GM18867 (cell line): ENCODE measurements at regions not wholly inside any gene's neighbourhood (a gene's known extent, or its start where the extent isn't known, plus 50 kb on each side); places are given as distances from the start of the nearest gene placed in this dataset.

ENCODE experiments used
- ATAC-seq: cut with Tn5 transposase; IDR thresholded peaks from one replicate; pipeline ENCODE4 v1.9.1; 2021; ENCODE audit warnings: mild to moderate bottlenecking, moderate library complexity; ENCODE audit not compliant: unreplicated experiment

DNA sequence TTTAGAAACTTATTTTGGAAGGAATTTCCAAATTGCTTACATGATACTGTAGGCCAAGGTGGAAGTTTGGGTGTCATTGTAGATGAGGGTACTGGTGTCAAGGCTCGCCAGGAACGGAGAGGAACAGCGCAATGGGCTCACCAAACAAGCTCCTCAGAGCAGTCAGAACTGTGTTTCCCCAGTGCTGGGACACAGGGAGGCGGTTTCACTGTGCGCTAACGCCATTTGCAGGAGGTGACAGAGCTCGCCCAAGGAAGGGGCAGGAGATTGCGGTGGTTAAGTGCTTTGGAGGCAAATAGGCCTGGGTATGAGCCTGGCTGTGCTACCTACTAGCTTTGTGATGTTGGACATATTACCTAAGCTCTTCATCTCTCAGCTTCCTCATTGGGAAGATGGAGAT lies 57.3 kb downstream of the HHEX start:
- no peak for ATAC-seq

DNA sequence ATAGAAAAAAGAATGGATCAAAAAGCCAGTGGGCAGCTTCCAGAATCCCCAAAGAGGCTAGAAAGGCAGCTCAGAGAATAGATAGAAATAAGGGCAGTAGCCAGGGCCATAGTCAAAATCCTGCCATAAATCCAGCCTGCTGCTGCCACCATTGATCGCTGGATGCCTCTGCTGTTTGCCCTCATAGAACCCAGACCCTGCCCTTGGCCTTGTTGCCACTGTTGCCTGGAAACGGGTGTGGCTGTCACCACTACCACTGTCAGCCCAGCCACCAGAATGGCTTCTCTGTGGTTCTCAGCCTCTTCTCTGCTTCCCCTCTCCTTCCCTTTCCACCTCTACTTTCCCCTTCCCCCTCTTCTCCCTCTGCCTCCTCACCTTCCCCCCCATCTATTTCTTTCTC lies 57.8 kb downstream of the HHEX start:
- ATAC-seq = peak; percentile 67

GRCh38 chr10:92750791-92751533 lies 61.2 kb downstream of the HHEX start:
- no peak for ATAC-seq

GRCh38 chr10:92751534-92751811 lies 61.7 kb downstream of the HHEX start:
- no peak for ATAC-seq

DNA sequence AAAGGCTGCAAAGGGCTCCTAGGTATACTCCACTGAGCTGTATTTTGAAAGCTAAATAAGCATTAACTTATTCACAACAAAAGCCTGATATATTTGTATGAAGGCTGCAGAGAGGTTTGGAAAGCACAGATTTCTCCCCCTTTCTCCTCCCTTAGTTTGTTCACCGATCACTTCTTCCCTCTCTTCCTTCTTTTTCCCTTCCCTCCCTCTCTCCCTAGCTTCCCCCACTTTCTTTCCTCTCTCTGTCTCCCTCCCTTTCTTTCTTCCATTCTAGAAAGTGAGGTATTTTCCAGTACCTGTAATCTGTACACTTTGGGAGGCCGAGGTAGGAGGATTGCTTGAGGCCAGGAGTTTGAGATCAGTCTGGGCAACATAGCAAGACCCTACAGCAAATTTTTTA lies 62.1 kb downstream of the HHEX start:
- ATAC-seq = no peak

GRCh38 chr10:92753865-92754264 lies 64.1 kb downstream of the HHEX start:
- ATAC-seq = no peak

GRCh38 chr10:92755725-92756124 lies 66.0 kb downstream of the HHEX start:
- ATAC-seq = no peak

- peak; percentile 84 for ATAC-seq
Measured at GRCh38 chr10:92756201-92757065, 66.7 kb downstream of the HHEX start.

DNA sequence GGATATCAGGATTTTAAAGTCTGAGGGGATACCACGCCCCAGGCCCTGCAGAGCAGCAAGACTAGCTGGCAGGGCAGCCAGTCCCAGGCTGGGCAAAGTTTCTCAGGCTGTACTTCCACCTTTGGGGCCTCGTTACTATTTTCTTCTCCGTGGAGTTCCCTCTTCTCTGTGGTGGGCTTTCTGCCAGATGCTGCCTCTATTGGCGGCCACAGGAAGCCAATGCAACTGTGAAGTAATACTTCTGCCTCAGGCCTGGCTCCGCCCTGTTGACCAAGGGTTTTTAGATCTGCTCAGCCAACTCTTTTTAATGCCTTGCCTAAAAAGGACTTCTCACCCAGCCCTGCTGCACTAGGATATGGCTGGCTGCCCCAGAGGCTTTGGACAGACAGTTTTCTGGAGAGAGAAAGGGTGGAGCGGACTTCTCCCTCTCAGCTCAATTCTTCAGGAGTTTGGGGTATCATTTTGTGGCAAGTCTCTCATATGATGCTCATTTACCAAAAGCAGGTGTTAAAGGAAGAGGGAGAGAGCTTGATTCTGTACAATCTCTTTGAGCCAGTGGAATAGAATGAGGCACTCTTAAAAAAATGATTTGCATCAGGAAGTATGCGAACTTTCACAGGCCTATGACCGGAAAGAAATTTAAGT lies 67.4 kb downstream of the HHEX start:
- peak; percentile 69 for ATAC-seq

GRCh38 chr10:92757711-92758104 lies 68.0 kb downstream of the HHEX start:
- no peak for ATAC-seq

DNA sequence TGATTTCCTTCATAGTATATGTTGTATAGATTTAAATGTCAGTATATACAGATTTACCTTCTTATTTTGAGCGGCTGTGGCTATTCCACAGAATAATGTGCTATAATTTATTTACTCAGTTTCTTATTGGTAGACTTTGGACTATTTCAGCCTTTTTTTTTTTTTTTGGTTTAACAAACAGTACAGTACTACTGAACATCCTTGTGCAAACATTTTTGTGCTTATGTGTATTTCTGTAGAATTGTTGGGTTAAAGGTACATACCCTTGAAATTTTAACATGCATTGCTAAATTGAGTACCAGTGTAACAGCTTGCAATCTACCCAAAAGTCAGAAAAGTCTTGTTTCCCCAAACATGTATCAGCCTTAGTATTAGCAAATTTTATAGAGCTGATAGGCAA lies 68.8 kb downstream of the HHEX start:
- ATAC-seq = no peak

DNA sequence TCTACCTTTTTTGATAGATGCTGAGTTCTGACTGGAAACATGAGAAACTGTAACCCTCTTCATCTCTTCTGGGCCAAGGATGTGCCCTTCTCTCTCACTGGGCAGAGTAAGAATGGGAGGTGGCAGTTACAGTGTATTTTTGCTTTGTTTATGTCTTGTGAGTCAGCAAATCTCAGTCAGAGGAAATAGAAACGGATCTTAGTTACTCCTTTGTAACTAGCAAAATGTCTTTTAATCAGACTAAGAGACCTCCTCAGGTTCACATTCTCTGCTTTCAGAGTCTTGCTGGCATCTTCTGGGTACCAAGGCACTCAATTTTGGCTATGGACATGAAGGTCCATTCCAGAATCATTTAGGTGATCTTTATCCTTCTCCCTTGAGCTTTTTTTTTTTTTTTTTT lies 70.9 kb downstream of the HHEX start:
- ATAC-seq = no peak

DNA sequence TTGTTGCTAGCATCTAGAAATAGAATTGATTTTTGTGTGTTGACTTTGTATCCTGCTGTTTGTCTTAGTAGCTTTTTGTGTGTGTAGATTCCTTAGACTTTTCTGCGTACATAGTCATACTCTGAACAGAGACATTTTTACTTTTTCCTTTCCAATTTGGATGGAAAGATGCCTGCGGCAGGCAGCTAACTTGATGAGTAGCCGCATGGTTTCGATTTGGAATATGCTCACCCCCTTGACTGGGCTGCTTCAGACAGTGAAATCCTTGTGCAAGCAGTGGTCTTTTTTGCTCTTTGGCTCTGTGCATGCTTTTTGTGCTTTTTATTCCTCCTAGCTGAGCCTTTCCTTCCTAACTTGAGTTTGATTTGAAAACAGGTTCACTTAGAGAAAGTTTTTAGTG lies 71.8 kb downstream of the HHEX start:
- ATAC-seq = no peak

- ATAC-seq = no peak
Measured at GRCh38 chr10:92763634-92764155, 73.9 kb downstream of the HHEX start.

- ATAC-seq = no peak
Measured at GRCh38 chr10:92766451-92766850, 76.7 kb downstream of the HHEX start.

- ATAC-seq = no peak
Measured at GRCh38 chr10:92768104-92768503, 78.3 kb downstream of the HHEX start.

DNA sequence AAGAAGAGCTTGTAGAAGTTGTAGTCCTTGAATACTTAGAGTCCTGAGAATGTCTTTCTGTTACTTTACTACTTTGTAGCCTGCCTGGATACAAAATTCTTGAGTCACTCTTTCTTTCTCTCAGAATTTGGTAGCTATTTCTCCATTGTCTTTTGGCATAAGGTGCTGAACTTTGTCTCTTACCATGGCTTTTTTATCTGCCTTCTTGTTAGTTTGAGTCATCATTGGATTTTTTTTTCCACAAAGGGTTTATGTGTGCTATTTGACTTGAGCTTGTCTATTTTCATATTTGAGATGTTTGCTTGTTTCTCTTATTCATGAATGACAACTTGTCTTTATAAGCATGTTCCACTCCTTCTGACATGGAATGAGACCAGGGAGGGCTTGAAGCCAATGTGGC lies 74.5 kb upstream of the EXOC6 start:
- ATAC-seq = no peak

GRCh38 chr10:92778091-92778490 lies 70.2 kb upstream of the EXOC6 start:
- ATAC-seq = no peak

DNA sequence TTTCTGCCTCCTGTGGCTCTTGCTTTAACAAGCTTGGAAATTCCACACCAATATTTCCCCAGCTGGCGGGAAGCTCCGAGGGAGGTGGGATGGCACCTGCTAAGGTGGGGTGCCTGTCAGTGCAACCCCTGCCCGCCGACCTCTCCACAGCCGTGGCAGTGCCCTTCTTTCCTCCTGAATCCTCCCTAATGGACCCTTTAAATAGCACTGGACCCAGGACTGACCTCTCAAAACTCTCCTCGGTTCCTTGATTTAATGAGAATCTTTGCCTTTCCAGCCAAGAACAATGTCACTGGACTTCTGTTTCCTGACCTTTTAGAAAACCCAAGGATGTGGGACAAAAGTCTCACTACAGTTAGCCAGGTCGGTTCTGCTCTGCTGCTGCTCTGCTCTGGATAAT lies 63.2 kb upstream of the EXOC6 start:
- no peak for ATAC-seq

- no peak for ATAC-seq
Measured at GRCh38 chr10:92787557-92788152, 60.7 kb upstream of the EXOC6 start.

DNA sequence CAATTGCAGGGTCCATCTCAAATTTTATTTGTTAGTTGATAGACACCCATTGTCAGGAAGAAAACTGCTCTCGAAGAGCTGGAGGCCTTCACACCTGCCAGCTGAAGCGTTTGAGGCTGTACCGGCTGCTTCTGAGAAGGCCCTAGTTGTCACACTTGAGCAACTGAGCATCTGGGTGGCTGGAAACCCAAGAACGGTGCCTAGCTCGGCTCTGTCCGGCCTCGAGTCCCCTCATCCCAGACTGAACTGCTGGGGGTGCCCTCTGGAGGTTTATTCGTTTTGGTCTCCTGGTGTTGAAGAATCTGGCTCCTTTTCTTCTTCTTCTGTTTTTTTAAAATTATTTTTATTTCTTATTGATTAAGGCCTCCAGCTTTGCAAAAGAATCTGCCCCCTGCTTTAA lies 59.3 kb upstream of the EXOC6 start:
- no peak for ATAC-seq
